GM12878 (cell line): ENCODE measurements at regions not wholly inside any gene's neighbourhood (a gene's known extent, or its start where the extent isn't known, plus 50 kb on each side); places are given as distances from the start of the nearest gene placed in this dataset.

Experiments used
- FOXK2 ChIP-seq: fragments of 450-650 bp; IDR thresholded peaks from 2 replicates; pipeline ENCODE4 v1.6.1; 2017; ENCODE audit warnings: mild to moderate bottlenecking, moderate library complexity
- IKZF1 ChIP-seq: fragments of 450-650 bp; conservative IDR thresholded peaks from 2 replicates; pipeline ENCODE4 v1.6.1; 2017; ENCODE audit warnings: antibody characterized with exemption, mild to moderate bottlenecking
- JUNB ChIP-seq: IDR thresholded peaks from 2 replicates; pipeline ENCODE4 v1.6.1; 2016; ENCODE audit warnings: antibody characterized with exemption, mild to moderate bottlenecking
- MEF2A ChIP-seq: IDR thresholded peaks from 2 replicates; pipeline ENCODE4 v1.6.1; 2011; ENCODE audit warnings: low read depth, mild to moderate bottlenecking, low read length, moderate library complexity; ENCODE audit not compliant: insufficient read depth
- NFXL1 ChIP-seq: fragments of 450-650 bp; IDR thresholded peaks from 2 replicates; pipeline ENCODE4 v1.6.1; 2017; ENCODE audit warnings: antibody characterized with exemption, mild to moderate bottlenecking, borderline replicate concordance
- NRF1 ChIP-seq: conservative IDR thresholded peaks from 2 replicates; pipeline ENCODE4 v1.6.1; 2011; ENCODE audit warnings: mild to moderate bottlenecking, low read depth, low read length, improper control_type of control experiment
- RAD51 ChIP-seq: fragments of 450-650 bp; IDR thresholded peaks from 2 replicates; pipeline ENCODE4 v1.6.1; 2016; ENCODE audit warnings: moderate library complexity, mild to moderate bottlenecking, inconsistent platforms
- STAT1 ChIP-seq: fragments of 450-650 bp; conservative IDR thresholded peaks from 2 replicates; pipeline ENCODE4 v1.6.1; 2014; ENCODE audit warnings: antibody characterized with exemption, mild to moderate bottlenecking
- ZNF207 ChIP-seq: fragments of 450-650 bp; IDR thresholded peaks from 2 replicates; pipeline ENCODE4 v1.6.1; 2014; ENCODE audit warnings: antibody characterized with exemption, mild to moderate bottlenecking, borderline replicate concordance
- TF ChIP-seq, protein P1 (sequence below): IDR thresholded peaks from 2 replicates; pipeline ENCODE4 v1.6.1; 2012; ENCODE audit warnings: mild to moderate bottlenecking, low read depth, low read length
- TF ChIP-seq, protein P2 (sequence below): fragments of 450-650 bp; conservative IDR thresholded peaks from 2 replicates; pipeline ENCODE4 v1.6.1; 2017; ENCODE audit warnings: mild to moderate bottlenecking, moderate library complexity
- TF ChIP-seq, protein P3 (sequence below): IDR thresholded peaks from 2 replicates; pipeline ENCODE4 v1.6.1; 2012; ENCODE audit warnings: low read length, inconsistent platforms
- TF ChIP-seq, protein P4 (sequence below): fragments of 450-650 bp; IDR thresholded peaks from 2 replicates; pipeline ENCODE4 v1.6.1; 2017; ENCODE audit warnings: low read depth, mild to moderate bottlenecking, moderate library complexity
- TF ChIP-seq, protein P5 (sequence below): fragments of 450-650 bp; formaldehyde crosslinking; IDR thresholded peaks from 2 replicates; pipeline ENCODE4 v1.4.0; 2022; ENCODE audit warnings: mild to moderate bottlenecking, moderate library complexity
- TF ChIP-seq, protein P6 (sequence below): fragments of 450-650 bp; IDR thresholded peaks from 2 replicates; pipeline ENCODE4 v1.6.1; 2016; ENCODE audit warnings: mild to moderate bottlenecking

DNA sequence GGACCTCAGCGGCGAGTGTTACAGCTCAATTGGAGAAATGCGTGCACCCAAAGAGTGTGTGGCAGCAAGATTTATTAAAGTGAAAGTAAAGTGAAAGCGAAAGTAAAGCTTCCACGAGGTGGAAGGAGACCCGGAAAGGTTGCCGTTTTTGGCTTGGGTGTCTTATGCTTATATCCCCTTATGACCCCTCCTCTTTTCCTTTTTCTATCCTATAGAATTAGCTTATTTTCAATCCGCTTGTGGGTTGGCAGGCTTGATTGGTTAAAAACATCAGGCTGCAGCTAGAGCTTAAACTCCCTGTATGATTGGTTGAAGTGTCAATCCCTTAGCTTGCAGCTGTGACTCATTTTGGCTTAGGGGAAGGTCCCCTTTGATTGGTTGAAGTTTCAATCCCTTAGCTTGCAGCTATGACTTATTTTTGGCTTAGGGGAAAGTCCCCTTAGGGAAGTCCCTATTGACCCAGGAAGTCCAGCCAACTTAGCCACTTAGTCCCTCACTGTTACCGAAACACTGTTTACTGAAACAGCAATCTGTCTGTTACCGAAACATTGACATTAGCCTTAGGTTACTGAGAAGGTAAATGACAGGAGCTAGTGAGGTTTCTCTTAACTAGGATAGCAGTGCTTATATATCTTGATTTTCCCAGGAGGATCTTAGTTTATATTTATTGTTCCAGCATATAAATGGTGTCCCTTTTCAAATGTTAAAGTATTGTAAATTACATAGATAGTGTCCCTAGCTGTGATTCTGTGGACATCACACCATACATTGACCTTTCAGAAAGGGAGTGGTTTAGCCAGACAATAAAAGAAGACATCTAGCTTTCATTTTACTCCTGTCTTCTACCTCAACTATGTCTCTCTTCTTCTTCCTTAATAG, 575.8 kb downstream of the DACH1 start (continued):
- TF ChIP-seq, protein P1, sequence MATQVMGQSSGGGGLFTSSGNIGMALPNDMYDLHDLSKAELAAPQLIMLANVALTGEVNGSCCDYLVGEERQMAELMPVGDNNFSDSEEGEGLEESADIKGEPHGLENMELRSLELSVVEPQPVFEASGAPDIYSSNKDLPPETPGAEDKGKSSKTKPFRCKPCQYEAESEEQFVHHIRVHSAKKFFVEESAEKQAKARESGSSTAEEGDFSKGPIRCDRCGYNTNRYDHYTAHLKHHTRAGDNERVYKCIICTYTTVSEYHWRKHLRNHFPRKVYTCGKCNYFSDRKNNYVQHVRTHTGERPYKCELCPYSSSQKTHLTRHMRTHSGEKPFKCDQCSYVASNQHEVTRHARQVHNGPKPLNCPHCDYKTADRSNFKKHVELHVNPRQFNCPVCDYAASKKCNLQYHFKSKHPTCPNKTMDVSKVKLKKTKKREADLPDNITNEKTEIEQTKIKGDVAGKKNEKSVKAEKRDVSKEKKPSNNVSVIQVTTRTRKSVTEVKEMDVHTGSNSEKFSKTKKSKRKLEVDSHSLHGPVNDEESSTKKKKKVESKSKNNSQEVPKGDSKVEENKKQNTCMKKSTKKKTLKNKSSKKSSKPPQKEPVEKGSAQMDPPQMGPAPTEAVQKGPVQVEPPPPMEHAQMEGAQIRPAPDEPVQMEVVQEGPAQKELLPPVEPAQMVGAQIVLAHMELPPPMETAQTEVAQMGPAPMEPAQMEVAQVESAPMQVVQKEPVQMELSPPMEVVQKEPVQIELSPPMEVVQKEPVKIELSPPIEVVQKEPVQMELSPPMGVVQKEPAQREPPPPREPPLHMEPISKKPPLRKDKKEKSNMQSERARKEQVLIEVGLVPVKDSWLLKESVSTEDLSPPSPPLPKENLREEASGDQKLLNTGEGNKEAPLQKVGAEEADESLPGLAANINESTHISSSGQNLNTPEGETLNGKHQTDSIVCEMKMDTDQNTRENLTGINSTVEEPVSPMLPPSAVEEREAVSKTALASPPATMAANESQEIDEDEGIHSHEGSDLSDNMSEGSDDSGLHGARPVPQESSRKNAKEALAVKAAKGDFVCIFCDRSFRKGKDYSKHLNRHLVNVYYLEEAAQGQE: no peak
- TF ChIP-seq IKZF1 (peak; percentile 57; the same call in 1 of the 2 replicates), JUNB (peak; percentile 51), MEF2A (peak; percentile 84), FOXK2 (no peak), RAD51 (no peak), STAT1 (no peak), NFXL1 (no peak), ZNF207 (no peak), NRF1 (no peak)
- TF ChIP-seq, protein P2, sequence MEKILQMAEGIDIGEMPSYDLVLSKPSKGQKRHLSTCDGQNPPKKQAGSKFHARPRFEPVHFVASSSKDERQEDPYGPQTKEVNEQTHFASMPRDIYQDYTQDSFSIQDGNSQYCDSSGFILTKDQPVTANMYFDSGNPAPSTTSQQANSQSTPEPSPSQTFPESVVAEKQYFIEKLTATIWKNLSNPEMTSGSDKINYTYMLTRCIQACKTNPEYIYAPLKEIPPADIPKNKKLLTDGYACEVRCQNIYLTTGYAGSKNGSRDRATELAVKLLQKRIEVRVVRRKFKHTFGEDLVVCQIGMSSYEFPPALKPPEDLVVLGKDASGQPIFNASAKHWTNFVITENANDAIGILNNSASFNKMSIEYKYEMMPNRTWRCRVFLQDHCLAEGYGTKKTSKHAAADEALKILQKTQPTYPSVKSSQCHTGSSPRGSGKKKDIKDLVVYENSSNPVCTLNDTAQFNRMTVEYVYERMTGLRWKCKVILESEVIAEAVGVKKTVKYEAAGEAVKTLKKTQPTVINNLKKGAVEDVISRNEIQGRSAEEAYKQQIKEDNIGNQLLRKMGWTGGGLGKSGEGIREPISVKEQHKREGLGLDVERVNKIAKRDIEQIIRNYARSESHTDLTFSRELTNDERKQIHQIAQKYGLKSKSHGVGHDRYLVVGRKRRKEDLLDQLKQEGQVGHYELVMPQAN: no peak
- TF ChIP-seq, protein P3, sequence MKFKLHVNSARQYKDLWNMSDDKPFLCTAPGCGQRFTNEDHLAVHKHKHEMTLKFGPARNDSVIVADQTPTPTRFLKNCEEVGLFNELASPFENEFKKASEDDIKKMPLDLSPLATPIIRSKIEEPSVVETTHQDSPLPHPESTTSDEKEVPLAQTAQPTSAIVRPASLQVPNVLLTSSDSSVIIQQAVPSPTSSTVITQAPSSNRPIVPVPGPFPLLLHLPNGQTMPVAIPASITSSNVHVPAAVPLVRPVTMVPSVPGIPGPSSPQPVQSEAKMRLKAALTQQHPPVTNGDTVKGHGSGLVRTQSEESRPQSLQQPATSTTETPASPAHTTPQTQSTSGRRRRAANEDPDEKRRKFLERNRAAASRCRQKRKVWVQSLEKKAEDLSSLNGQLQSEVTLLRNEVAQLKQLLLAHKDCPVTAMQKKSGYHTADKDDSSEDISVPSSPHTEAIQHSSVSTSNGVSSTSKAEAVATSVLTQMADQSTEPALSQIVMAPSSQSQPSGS: 0 out of 2 replicates have a peak, but pooled peaks have one; percentile 16
- TF ChIP-seq, protein P4, sequence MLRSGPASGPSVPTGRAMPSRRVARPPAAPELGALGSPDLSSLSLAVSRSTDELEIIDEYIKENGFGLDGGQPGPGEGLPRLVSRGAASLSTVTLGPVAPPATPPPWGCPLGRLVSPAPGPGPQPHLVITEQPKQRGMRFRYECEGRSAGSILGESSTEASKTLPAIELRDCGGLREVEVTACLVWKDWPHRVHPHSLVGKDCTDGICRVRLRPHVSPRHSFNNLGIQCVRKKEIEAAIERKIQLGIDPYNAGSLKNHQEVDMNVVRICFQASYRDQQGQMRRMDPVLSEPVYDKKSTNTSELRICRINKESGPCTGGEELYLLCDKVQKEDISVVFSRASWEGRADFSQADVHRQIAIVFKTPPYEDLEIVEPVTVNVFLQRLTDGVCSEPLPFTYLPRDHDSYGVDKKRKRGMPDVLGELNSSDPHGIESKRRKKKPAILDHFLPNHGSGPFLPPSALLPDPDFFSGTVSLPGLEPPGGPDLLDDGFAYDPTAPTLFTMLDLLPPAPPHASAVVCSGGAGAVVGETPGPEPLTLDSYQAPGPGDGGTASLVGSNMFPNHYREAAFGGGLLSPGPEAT: peak; percentile 90
- TF ChIP-seq, protein P5, sequence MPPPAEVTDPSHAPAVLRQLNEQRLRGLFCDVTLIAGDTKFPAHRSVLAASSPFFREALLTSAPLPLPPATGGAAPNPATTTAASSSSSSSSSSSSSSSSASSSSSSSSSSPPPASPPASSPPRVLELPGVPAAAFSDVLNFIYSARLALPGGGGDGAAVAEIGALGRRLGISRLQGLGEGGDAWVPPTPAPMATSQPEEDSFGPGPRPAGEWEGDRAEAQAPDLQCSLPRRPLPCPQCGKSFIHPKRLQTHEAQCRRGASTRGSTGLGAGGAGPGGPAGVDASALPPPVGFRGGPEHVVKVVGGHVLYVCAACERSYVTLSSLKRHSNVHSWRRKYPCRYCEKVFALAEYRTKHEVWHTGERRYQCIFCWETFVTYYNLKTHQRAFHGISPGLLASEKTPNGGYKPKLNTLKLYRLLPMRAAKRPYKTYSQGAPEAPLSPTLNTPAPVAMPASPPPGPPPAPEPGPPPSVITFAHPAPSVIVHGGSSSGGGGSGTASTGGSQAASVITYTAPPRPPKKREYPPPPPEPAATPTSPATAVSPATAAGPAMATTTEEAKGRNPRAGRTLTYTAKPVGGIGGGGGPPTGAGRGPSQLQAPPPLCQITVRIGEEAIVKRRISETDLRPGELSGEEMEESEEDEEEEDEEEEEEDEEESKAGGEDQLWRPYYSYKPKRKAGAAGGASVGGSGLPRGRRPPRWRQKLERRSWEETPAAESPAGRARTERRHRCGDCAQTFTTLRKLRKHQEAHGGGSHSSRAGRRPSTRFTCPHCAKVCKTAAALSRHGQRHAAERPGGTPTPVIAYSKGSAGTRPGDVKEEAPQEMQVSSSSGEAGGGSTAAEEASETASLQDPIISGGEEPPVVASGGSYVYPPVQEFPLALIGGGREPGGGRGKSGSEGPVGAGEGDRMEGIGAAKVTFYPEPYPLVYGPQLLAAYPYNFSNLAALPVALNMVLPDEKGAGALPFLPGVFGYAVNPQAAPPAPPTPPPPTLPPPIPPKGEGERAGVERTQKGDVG: no peak
- TF ChIP-seq, protein P6, sequence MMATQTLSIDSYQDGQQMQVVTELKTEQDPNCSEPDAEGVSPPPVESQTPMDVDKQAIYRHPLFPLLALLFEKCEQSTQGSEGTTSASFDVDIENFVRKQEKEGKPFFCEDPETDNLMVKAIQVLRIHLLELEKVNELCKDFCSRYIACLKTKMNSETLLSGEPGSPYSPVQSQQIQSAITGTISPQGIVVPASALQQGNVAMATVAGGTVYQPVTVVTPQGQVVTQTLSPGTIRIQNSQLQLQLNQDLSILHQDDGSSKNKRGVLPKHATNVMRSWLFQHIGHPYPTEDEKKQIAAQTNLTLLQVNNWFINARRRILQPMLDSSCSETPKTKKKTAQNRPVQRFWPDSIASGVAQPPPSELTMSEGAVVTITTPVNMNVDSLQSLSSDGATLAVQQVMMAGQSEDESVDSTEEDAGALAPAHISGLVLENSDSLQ: peak; percentile 88
